IMR-90 (cell line): ENCODE measurements at regions not wholly inside any gene's neighbourhood (a gene's known extent, or its start where the extent isn't known, plus 50 kb on each side); places are given as distances from the start of the nearest gene placed in this dataset.
"Not testable (repeated sequence)": the region's sequence is repeated elsewhere in the genome, so short reads cannot be mapped to it uniquely, and the experiment has no call there.

ENCODE experiments used
- ATAC-seq: fragments of 200-7000 bp; cut with Tn5 transposase; 2 replicates; pipeline ENCODE4 v1.9.1; 2020; ENCODE audit warnings: low read depth, mild to moderate bottlenecking, moderate library complexity
- BruUV-seq: library from RNA; stranded (reverse); fragments of 400-500 nt; replicated peaks from 2 replicates; lab custom pipeline; 2021; lab: Mats Ljungman, UMichigan
- CTCF ChIA-PET: fragments of 300-600 bp; formaldehyde crosslinking; extraction: SDS; loops from one replicate; lab custom pipeline; 2021; ENCODE audit warnings: antibody characterized with exemption; lab: Yijun Ruan, JAX
- POLR2A ChIA-PET: fragments of 300-600 bp; sonication (Branson Sonifier 250); formaldehyde crosslinking; loops from one replicate; lab custom pipeline; 2022; ENCODE audit warnings: antibody characterized with exemption; ENCODE audit not compliant: unreplicated experiment; lab: Charles Lee
- DNase-seq: peaks from one replicate; pipeline ENCODE4 v3.0.0; 2013
- H2AFZ ChIP-seq: replicated peaks from 2 replicates; pipeline ENCODE3; 2013; ENCODE audit warnings: low read length, mild to moderate bottlenecking; ENCODE audit not compliant: poor library complexity
- H2AK5ac ChIP-seq: 2 replicates; pipeline ENCODE4 v1.6.1; 2013; ENCODE audit warnings: low read depth, low read length, inconsistent platforms
- H2AK9ac ChIP-seq: replicated peaks from 2 replicates; pipeline ENCODE3; 2013; ENCODE audit warnings: mild to moderate bottlenecking, low read depth, low read length, moderate library complexity; ENCODE audit not compliant: poor library complexity
- H2BK120ac ChIP-seq: 2 replicates; pipeline ENCODE4 v1.6.1; 2013; ENCODE audit warnings: low read depth, low read length, inconsistent platforms
- H2BK15ac ChIP-seq: 3 replicates; pipeline ENCODE4 v1.6.1; 2013; ENCODE audit warnings: low read depth, low read length, inconsistent platforms
- H2BK20ac ChIP-seq: 2 replicates; pipeline ENCODE4 v1.6.1; 2013; ENCODE audit warnings: low read depth, mild to moderate bottlenecking, inconsistent platforms, low read length, moderate library complexity
- H2BK5ac ChIP-seq: 2 replicates; pipeline ENCODE4 v1.6.1; 2013; ENCODE audit warnings: mild to moderate bottlenecking, low read depth, low read length, inconsistent platforms; ENCODE audit not compliant: poor library complexity, severe bottlenecking
- H3K14ac ChIP-seq: replicated peaks from 2 replicates; pipeline ENCODE4 v1.6.1; 2013; ENCODE audit warnings: low read depth, low read length, inconsistent platforms
- H3K18ac ChIP-seq: 2 replicates; pipeline ENCODE4 v1.6.1; 2013; ENCODE audit warnings: low read depth, low read length, control low read depth
- H3K23ac ChIP-seq: 2 replicates; pipeline ENCODE4 v1.6.1; 2013; ENCODE audit warnings: low read depth, low read length, inconsistent platforms
- H3K27ac ChIP-seq: 2 replicates; pipeline ENCODE4 v1.5.1; 2013; ENCODE audit warnings: mild to moderate bottlenecking, control low read depth, low read length; ENCODE audit not compliant: insufficient read depth
- H3K27me3 ChIP-seq: 2 replicates; pipeline ENCODE4 v1.6.1; 2013; ENCODE audit warnings: low read length; ENCODE audit not compliant: control insufficient read depth, insufficient read depth
- H3K36me3 ChIP-seq: 2 replicates; pipeline ENCODE4 v1.6.1; 2013; ENCODE audit warnings: low read length, mixed read lengths; ENCODE audit not compliant: control insufficient read depth, insufficient read depth
- H3K4ac ChIP-seq: 2 replicates; pipeline ENCODE4 v1.6.1; 2013; ENCODE audit warnings: low read depth, low read length, inconsistent platforms
- H3K4me1 ChIP-seq: 2 replicates; pipeline ENCODE4 v1.6.1; 2013; ENCODE audit warnings: low read length, mixed read lengths; ENCODE audit not compliant: control insufficient read depth, insufficient read depth
- H3K4me2 ChIP-seq: 2 replicates; pipeline ENCODE4 v1.6.1; 2013; ENCODE audit warnings: low read depth, mild to moderate bottlenecking, control low read depth, low read length, moderate library complexity
- H3K4me3 ChIP-seq: 2 replicates; pipeline ENCODE4 v1.5.1; 2013; ENCODE audit warnings: low read depth, mild to moderate bottlenecking, control low read depth, low read length, moderate library complexity; ENCODE audit not compliant: insufficient read depth
- H3K56ac ChIP-seq: 2 replicates; pipeline ENCODE4 v1.6.1; 2013; ENCODE audit warnings: low read length, inconsistent platforms; ENCODE audit not compliant: insufficient read depth; ENCODE audit errors: extremely low read depth
- H3K79me1 ChIP-seq, 2 experiments: 2 replicates each; pipeline ENCODE4 v1.6.1; 2013; ENCODE audit warnings: low read length in 2 of 2, inconsistent platforms in 1 of 2, low read depth in 1 of 2
- H3K9ac ChIP-seq: 2 replicates; pipeline ENCODE4 v1.6.1; 2013; ENCODE audit warnings: low read depth, low read length, control low read depth
- H3K9me1 ChIP-seq: 2 replicates; pipeline ENCODE4 v1.6.1; 2013; ENCODE audit warnings: low read length, inconsistent platforms; ENCODE audit not compliant: insufficient read depth
- H3K9me3 ChIP-seq: 2 replicates; pipeline ENCODE4 v1.6.1; 2013; ENCODE audit warnings: low read length; ENCODE audit not compliant: control insufficient read depth, insufficient read depth
- H4K20me1 ChIP-seq: 2 replicates; pipeline ENCODE4 v1.6.1; 2013; ENCODE audit warnings: low read length, inconsistent platforms; ENCODE audit not compliant: insufficient read depth
- H4K5ac ChIP-seq: 2 replicates; pipeline ENCODE4 v1.6.1; 2013; ENCODE audit warnings: mild to moderate bottlenecking, low read depth, low read length, control low read depth
- H4K8ac ChIP-seq, 2 experiments: 2 replicates each; pipeline ENCODE4 v1.6.1; 2013; ENCODE audit warnings: low read depth in 2 of 2, low read length in 2 of 2, control low read depth in 1 of 2, inconsistent platforms in 1 of 2
- H4K91ac ChIP-seq: 2 replicates; pipeline ENCODE4 v1.6.1; 2013; ENCODE audit warnings: low read depth, low read length, inconsistent platforms; ENCODE audit not compliant: insufficient read depth
- WGBS, 2 experiments: methylation state at CpG; one replicate each; pipeline versions ENCODE4 v1.1.5 to v1.1.7; 2013; ENCODE audit warnings: missing lambda C conversion rate in 2 of 2; ENCODE audit not compliant: insufficient read length in 1 of 2; ENCODE audit errors: extremely low coverage in 2 of 2; 5-methylcytosine and 5-hydroxymethylcytosine counted together
- dilution Hi-C: fragments of 300-500 bp; cut with HindIII; formaldehyde crosslinking; loops from one replicate; pipeline ENCODE4 v1.14.3; 2018; ENCODE audit warnings: low sequenced_read_pairs; ENCODE audit not compliant: unreplicated experiment
- in situ Hi-C: fragments of 300-500 bp; cut with MboI; formaldehyde crosslinking; loops from 3 replicates; pipeline ENCODE4 v1.14.3; 2019; ENCODE audit warnings: low sequenced_read_pairs, inconsistent platforms, mixed read lengths
- intact Hi-C: fragments of 100-400 bp; cut with micrococcal nuclease; formaldehyde crosslinking; loops from 2 replicates; pipeline ENCODE4 v1.10.0; 2022

DNA sequence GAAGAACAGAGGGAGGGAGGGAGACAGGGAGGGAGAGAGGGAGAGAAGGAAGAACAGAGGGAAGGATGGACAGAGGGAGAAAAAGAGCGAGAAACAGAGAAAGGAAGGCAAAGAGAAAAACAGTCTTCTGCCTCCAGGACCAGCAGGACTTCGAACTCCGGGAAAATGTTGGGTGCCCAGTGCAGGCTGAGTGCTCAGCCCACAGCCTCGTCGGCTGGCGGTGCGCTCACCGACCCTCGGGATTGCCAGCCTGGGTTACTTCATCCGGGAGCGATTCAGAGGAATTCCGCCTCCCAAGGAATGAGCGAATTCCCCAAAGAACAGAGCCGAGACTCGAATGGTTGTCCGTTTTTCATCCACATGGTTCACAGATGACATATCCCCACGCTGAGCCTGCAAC, 1931.7 kb upstream of the DEFB115 start:
- dilution Hi-C loops, H2AFZ ChIP-seq, BruUV-seq, H3K4ac ChIP-seq, H3K23ac ChIP-seq, H4K5ac ChIP-seq, H2BK20ac ChIP-seq, H2BK15ac ChIP-seq, H3K79me1 ChIP-seq, H3K4me1 ChIP-seq, H2BK120ac ChIP-seq, in situ Hi-C loops, H3K56ac ChIP-seq, H3K4me3 ChIP-seq, H3K4me2 ChIP-seq, H2AK9ac ChIP-seq, H3K27me3 ChIP-seq, H2BK5ac ChIP-seq, H3K36me3 ChIP-seq, H3K14ac ChIP-seq, H3K18ac ChIP-seq, ATAC-seq, H4K91ac ChIP-seq, H4K20me1 ChIP-seq, CTCF ChIA-PET, POLR2A ChIA-PET, DNase-seq, intact Hi-C loops, H3K9me1 ChIP-seq, H3K9ac ChIP-seq, H3K27ac ChIP-seq, H4K8ac ChIP-seq, H2AK5ac ChIP-seq: not testable (repeated sequence)
- WGBS, 2 experiments, result 31% methylated on average over 2 of the region's 17 CpGs; no CpG with 5 or more reads in 1 of the 2 experiments
- H3K9me3 ChIP-seq, result peaks cover 25% of the 10 kb centered on the region
